Body of pancreas (tissue), 4 donors: ENCODE measurements at regions not wholly inside any gene's neighbourhood (a gene's known extent, or its start where the extent isn't known, plus 50 kb on each side); places are given as distances from the start of the nearest gene placed in this dataset.
A peak's percentile ranks its signal among the peaks of the same experiment; 100 is the strongest.

Experiments
- ATAC-seq: fragments of 150-250 bp; one replicate; pipeline ENCODE4 v1.9.1; 2016
- DNase-seq, 4 donors: peaks; one replicate each; pipeline ENCODE4 v3.0.0-alpha.2; 2019
- H3K27ac ChIP-seq, 4 donors: fragments of 200-600 bp; sonication (generic); 1 replicate in 3 of 4; 2 replicates in 1 of 4; pipeline versions ENCODE4 v1.5.1 to v1.6.1; 2016 to 2019; ENCODE audit warnings: mild to moderate bottlenecking in 1 of 4, mixed read lengths in 1 of 4, moderate library complexity in 1 of 4
- H3K27me3 ChIP-seq, 2 donors: fragments of 200-600 bp; sonication (generic); one replicate each; pipeline ENCODE4 v1.6.0; 2016; ENCODE audit warnings: mild to moderate bottlenecking in 1 of 2
- H3K36me3 ChIP-seq, 2 donors: fragments of 200-600 bp; sonication (generic); replicated peaks in 1 of 2; 2 replicates each; pipeline ENCODE4 v1.5.1; 2016; ENCODE audit warnings: low read depth in 2 of 2; ENCODE audit not compliant: insufficient read depth in 1 of 2
- H3K4me1 ChIP-seq: fragments of 200-600 bp; sonication (generic); one replicate; pipeline ENCODE4 v1.6.0; 2016
- H3K4me3 ChIP-seq, 2 donors: fragments of 200-600 bp; sonication (generic); 1 replicate in 1 of 2; 2 replicates in 1 of 2; pipeline ENCODE4 v1.5.1; 2016 to 2019
- H3K9me3 ChIP-seq, 3 donors: fragments of 200-600 bp; sonication (generic); 1 replicate in 2 of 3; 2 replicates in 1 of 3; pipeline ENCODE4 v1.5.1; 2016
- CTCF ChIP-seq, 7 experiments: fragments of 450-650 bp in 4 of 7; fragments of 200-600 bp in 3 of 7; sonication (generic) in 3 of 7; IDR thresholded peaks; one replicate each; pipeline ENCODE4 v1.5.1; 2016 to 2019; ENCODE audit warnings: antibody characterized with exemption in 7 of 7
- POLR2A ChIP-seq, 3 donors: fragments of 450-650 bp; IDR thresholded peaks; one replicate each; pipeline ENCODE4 v1.6.1; 2016; ENCODE audit warnings: antibody characterized with exemption in 3 of 3, mild to moderate bottlenecking in 2 of 3
- WGBS, 2 donors: methylation state at CpG; one replicate each; pipeline ENCODE4 v1.1.5; 2017; 5-methylcytosine and 5-hydroxymethylcytosine counted together
- intact Hi-C: fragments of 100-400 bp; cut with DNase I; formaldehyde crosslinking; loops from one replicate; pipeline ENCODE4 v1.15.1; 2023

DNA sequence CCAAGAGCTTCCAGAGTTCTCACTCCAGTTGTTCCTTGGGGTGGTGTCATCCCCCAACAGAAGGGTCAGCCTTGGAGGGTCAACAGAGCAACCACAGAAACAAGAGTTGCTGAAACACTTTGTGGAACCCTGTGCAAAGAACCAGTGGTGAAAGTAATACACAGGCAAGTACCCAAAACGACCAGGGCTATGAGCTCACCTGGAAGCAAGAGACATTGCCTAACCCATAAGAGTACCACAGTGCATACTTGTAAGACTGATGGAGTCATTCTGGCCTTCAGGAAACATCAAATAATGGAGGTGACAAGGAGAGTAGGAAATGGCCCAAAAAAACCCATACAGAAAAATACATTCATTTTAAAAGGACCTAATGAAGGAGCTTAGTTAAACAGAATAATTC lies 184.3 kb upstream of the TSC22D1 start:
- Histone ChIP-seq H3K4me1 (peaks cover 91% of the 10 kb centered on the region), H3K27ac (peak overlapping the region; percentile 90 to 95 (median 92))
- 39 to 54% methylated on average over 1 of the region's 1 CpG for WGBS, 2 donors

DNA sequence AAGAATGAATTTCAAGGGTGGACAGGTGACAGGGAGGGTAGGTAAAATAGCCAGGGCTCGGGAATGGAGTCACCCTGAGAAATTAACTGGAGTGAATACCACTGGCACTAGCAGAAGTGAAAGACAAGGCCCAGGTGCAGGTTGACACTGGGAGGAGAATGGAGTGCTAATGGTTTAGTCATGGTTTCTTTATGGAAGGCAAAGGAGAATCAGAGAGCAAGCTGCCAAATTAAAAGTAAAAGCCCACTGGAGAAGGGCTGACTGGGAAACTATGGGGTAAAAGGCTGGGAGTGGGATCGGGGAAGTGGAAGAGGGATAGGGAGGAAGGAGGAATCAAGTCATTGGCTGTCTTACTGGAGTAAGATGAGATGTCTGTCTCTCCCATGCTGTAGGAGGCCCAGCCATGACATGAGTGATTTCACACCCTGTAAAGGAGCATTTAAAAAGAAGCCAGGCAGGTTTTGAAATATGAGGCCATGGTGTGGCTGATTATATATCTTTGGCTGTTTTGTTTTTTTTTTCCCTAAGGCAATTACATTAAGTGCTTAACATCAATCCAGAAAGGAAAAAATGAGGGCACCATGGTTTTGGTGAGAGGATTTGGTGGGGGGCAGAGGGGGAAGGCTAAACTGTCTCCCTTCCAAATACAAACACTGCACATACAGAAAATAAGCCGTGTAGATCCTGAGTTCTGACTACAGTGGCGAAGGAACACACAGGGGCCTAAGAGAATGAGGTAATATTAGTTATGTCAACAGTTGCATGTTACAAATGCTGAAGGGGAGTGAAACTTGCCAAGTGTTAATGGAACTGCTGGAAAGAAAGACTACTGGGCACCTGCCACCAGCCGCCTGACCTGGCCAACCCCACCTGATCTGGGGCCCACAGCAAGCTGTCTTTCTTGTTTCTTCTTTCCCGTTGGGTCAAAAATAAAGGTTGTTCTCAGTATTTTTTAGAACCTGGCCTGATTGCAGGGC lies 183.5 kb upstream of the TSC22D1 start:
- peak in 1 of 7 experiments; percentile 4 for TF ChIP-seq CTCF (IDR thresholded peaks at IDR 0.05)
- peak in 2 of 3 donors; percentile 59 to 64 for TF ChIP-seq POLR2A (IDR thresholded peaks at IDR 0.05)
- Histone ChIP-seq H3K4me1 (peaks cover 84% of the 10 kb centered on the region), H3K27ac (peak overlapping the region; percentile 90 to 95 (median 92)), H3K9me3 (no peaks in the 10 kb centered on the region), H3K36me3 (no peaks in the 10 kb centered on the region), H3K27me3 (no peaks in the 10 kb centered on the region), H3K4me3 (no peak overlapping the region)
- intact Hi-C loops = no loop called here
- WGBS, 2 donors = 22 to 28% methylated on average over 6 of the region's 6 CpGs
- DNase-seq (peak; percentile 83 to 91 (median 89)), ATAC-seq (peak; percentile 83)

More for the DNA sequence above, 184.3 kb upstream of the TSC22D1 start:
- Histone ChIP-seq H3K36me3 (no peaks in the 10 kb centered on the region), H3K27me3 (no peaks in the 10 kb centered on the region), H3K9me3 (no peaks in the 10 kb centered on the region), H3K4me3 (no peak overlapping the region)
- ATAC-seq (peak; percentile 25), DNase-seq (peak; percentile 22 to 54 (median 38))
- intact Hi-C loops = no loop called here
- TF ChIP-seq POLR2A (IDR thresholded peaks at IDR 0.05) (no peak), CTCF (IDR thresholded peaks at IDR 0.05) (peak in 1 of 7 experiments; percentile 2)

GRCh38 chr13:44758630-44759383 lies 182.7 kb upstream of the TSC22D1 start:
- WGBS, 2 donors = 46 to 47% methylated on average over 11 of the region's 11 CpGs
- no peaks in the 10 kb centered on the region for H3K36me3 ChIP-seq
- DNase-seq = peak; percentile 26 to 47 (median 36)
- H3K4me1 ChIP-seq = peaks cover 75% of the 10 kb centered on the region
- intact Hi-C loops = no loop called here
- no peak for TF ChIP-seq CTCF (IDR thresholded peaks at IDR 0.05)
- TF ChIP-seq POLR2A (IDR thresholded peaks at IDR 0.05) = no peak
- ATAC-seq = peak; percentile 21
- H3K4me3 ChIP-seq = no peak overlapping the region
- no peaks in the 10 kb centered on the region for H3K27me3 ChIP-seq
- no peaks in the 10 kb centered on the region for H3K9me3 ChIP-seq
- peak overlapping the region; percentile 90 to 95 (median 92) for H3K27ac ChIP-seq

- TF ChIP-seq POLR2A (IDR thresholded peaks at IDR 0.05) (no peak), CTCF (IDR thresholded peaks at IDR 0.05) (no peak)
- Histone ChIP-seq H3K27ac (peak overlapping the region in 2 of 4 donors; percentile 91 to 94), H3K4me3 (no peak overlapping the region), H3K27me3 (no peaks in the 10 kb centered on the region), H3K36me3 (no peaks in the 10 kb centered on the region), H3K4me1 (peaks cover 64% of the 10 kb centered on the region), H3K9me3 (no peaks in the 10 kb centered on the region)
- DNase-seq = no peak
- ATAC-seq = no peak
- 97 to 100% methylated on average over 3 of the region's 3 CpGs for WGBS, 2 donors
- intact Hi-C loops = no loop called here
Measured at GRCh38 chr13:44757671-44758070, 181.5 kb upstream of the TSC22D1 start.
